UCSD-AML1 (cell line): ENCODE measurements at regions not wholly inside any gene's neighbourhood (a gene's known extent, or its start where the extent isn't known, plus 50 kb on each side); places are given as distances from the start of the nearest gene placed in this dataset.
A peak's percentile ranks its signal among the peaks of the same experiment; 100 is the strongest.
"Not testable (repeated sequence)": the region's sequence is repeated elsewhere in the genome, so short reads cannot be mapped to it uniquely, and the experiment has no call there.

Source experiments
- DNase-seq: peaks from one replicate; lab custom pipeline; 2025; ENCODE audit not compliant: unreplicated experiment; lab: John Stamatoyannopoulos, UW

GRCh38 chr14:21802441-21802840 lies 128.8 kb upstream of the OR4E1 start:
- DNase-seq: no peak

- DNase-seq: no peak
Observed at GRCh38 chr14:21796916-21797315, 123.3 kb upstream of the OR4E1 start.

- no peak for DNase-seq
Observed at GRCh38 chr14:21795456-21795855, 121.8 kb upstream of the OR4E1 start.

- DNase-seq: no peak
Observed at GRCh38 chr14:21791749-21792148, 118.1 kb upstream of the OR4E1 start.

DNA sequence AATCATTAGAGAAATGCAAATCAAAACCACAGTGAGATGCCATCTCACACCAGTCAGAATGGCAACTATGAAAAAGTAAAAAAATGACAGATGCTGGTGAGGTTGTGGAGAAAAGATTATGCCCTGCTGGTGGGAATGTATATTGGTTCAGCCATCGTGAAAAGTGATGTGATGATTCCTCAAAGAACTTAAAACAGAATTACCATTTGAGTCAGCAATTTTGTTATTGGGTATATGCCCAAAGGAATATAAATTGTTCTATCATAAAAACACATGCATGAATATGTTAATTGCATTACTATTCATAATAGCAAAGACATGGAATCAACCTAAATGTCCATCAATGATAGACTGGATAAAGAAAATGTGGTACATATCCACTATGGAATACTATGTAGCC lies 115.1 kb upstream of the OR4E1 start:
- DNase-seq: not testable (repeated sequence)

GRCh38 chr14:21787242-21787641 lies 113.6 kb upstream of the OR4E1 start:
- not testable (repeated sequence) for DNase-seq

- no peak for DNase-seq
Observed at GRCh38 chr14:21781543-21781942, 107.9 kb upstream of the OR4E1 start.

DNA sequence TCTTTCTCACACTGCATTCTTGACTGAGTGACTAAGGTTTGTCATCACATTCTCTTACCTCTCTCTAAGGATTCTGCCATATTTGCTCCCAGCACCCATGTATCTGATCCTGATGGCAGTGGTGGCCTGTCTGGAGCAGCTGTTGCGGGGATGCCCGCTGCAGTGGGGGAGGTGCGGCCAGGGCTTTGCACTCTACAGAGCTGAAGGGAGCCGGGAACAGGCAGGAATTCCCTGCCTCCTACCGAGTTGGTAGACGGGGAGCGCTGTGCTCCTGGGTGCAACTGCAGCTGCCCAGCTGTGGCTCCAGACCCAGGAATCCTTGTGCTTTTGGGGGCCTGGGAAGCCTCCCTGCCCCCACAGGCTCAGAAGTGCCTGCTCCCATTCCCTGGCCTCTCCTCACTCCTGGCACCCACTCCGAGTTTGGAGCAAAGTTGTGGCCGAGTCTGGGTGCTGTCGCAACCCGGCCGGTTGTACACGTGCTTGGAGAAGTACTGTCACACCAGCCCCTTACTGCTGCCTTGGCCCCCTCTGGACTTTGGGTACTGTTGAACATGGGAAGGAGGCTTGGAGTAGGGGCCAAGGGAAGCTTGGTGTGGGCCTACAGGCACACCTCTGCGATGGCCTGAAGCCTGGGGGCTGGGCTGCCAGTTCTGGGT lies 106.9 kb upstream of the OR4E1 start:
- no peak for DNase-seq

GRCh38 chr14:21771671-21772070 lies 98.1 kb upstream of the OR4E1 start:
- no peak for DNase-seq

DNA sequence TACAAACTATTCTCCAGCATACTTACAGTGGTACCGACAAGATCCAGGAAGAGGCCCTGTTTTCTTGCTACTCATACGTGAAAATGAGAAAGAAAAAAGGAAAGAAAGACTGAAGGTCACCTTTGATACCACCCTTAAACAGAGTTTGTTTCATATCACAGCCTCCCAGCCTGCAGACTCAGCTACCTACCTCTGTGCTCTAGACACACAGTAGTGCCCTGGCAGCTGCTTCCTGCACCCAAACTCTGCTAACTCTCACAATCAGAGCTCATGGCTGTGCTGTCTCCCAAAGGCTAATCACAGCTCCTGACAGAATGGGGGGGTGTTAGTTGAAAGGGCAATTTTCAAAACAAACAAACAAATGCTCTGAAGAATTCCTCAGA lies 95.2 kb upstream of the OR4E1 start:
- no peak for DNase-seq

- DNase-seq: no peak
Observed at GRCh38 chr14:21768116-21768874, 94.7 kb upstream of the OR4E1 start.

- not testable (repeated sequence) for DNase-seq
Observed at GRCh38 chr14:21760360-21760759, 86.7 kb upstream of the OR4E1 start.

DNA sequence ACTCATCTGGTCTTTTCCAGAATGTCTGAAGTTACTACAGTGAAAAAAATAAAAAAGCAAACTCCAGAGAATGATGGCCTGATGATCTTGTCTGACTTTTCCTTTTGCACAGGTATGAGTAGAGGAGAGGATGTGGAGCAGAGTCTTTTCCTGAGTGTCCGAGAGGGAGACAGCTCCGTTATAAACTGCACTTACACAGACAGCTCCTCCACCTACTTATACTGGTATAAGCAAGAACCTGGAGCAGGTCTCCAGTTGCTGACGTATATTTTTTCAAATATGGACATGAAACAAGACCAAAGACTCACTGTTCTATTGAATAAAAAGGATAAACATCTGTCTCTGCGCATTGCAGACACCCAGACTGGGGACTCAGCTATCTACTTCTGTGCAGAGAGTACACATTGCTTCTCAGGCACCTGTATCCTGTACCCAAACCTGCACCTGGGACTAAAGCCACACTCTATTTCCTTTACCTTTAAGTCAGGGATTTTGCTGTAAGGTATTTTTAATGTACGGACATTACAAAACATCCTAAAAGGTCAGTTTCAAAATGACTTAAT lies 75.8 kb upstream of the OR4E1 start:
- DNase-seq: no peak

DNA sequence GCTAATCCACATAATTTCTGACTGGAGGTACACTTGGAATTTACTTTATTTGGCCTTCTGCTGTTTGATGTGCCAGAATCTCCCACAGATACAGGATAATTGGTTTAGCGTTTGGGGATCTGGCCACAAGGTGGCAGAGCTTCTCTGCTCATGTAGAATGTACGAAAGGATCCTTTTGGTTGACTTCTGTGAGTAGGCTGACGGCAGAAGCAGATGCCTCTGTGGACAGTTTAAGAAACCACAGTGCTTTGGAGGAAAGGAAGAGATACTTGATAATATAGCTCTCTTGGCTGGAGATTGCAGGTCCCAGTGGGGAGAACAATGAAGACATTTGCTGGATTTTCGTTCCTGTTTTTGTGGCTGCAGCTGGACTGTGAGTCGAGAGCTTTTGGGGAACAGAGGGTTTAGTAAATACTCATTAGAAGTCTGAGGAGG lies 75.3 kb upstream of the OR4E1 start:
- peak; percentile 20 for DNase-seq

- DNase-seq: no peak
Observed at GRCh38 chr14:21735639-21736307, 62.2 kb upstream of the OR4E1 start.

- no peak for DNase-seq
Observed at GRCh38 chr14:21735200-21735599, 61.6 kb upstream of the OR4E1 start.

- DNase-seq: no peak
Observed at GRCh38 chr14:21734457-21735074, 60.9 kb upstream of the OR4E1 start.

DNA sequence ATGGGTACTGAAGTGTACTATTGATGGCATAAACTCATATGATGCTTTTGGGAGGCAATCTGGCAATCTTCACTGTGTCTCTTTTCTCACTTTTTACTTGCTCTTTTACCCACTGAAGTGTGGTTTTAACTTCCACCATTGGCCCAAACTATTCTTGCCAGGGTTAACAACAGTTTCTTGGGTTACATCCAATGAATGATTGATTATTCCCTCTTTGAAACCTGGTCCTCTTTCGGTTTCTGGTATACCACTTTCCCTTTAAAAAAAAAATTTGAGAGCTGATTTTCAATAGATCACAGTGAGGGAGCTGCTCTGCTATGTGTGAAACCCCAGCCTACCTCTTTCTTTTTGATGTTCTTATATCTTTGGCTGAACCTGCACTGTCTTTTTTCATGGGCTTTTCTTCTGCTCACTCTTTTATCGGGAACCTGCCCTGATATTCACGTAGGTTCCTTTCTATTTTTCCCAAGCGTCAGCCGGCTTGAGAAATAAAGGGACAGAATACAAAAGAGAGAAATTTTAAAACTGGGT lies 56.1 kb upstream of the OR4E1 start:
- no peak for DNase-seq

GRCh38 chr14:21725250-21725649 lies 51.6 kb upstream of the OR4E1 start:
- no peak for DNase-seq

DNA sequence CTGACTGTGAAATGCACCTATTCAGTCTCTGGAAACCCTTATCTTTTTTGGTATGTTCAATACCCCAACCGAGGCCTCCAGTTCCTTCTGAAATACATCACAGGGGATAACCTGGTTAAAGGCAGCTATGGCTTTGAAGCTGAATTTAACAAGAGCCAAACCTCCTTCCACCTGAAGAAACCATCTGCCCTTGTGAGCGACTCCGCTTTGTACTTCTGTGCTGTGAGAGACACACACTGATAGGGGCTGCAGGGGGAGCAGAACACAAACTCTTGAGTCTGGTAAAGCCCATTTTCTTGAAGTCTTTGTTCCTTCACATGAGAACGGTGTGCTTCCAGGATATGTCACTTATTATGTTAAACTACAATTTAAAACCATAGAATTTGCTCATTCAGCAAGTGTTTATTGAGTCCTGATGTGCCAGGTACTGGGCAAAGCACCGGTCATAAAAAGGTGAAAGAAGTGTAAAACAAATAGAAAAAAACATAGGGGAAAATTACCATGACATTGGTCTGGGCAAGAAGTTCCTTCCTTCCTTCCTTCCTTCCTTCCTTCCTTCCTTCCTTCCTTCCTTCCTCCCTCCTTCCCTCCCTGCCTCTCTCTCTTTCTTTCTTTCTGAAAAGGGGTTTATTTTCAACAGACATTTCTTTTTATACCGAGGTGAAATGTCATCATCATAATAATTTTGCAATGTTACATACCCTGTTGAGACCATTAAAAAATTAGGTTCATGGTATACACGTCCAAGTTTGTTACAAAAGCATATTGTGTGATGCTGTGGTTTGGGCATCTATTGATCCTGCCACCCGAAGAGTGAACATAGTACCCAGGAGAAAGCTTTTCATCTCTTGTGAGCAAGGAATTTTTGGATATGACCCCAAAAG lies 50.7 kb upstream of the OR4E1 start:
- DNase-seq: no peak
